ENCODE measurements at regions not wholly inside any gene's neighbourhood (a gene's known extent, or its start where the extent isn't known, plus 50 kb on each side); places are given as distances from the start of the nearest gene placed in this dataset.

DNA sequence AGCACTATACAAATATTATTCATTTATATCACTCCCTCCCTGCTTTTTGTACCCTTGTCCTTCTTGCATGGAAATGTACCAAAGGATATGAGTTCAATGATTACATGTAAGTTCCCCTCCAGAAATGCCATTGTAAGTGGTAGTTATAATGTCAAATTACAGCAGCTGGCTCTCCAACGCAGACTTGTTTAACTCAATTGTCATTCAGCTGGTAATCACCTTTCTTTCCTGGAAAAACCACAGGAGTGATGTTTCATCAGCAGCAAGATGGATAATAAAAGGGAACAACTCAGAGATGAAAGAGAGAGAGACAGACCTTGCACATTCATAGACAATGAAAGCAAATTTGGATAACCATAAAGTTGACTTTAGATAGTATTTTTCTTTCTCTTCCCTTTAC is 578.6 kb upstream of the PBX1 start:
- no peak overlapping the region for H3K4me2 ChIP-seq (ENCODE audit: insufficient read depth, low read length)
- no peaks in the 10 kb centered on the region for H3K27me3 ChIP-seq (ENCODE audit: insufficient read depth, low read length, poor library complexity)
- H3K79me2 ChIP-seq (ENCODE audit: insufficient read depth, low read length) = no peaks in the 10 kb centered on the region
- no peak overlapping the region for H3K27ac ChIP-seq (ENCODE audit: low read length)
- no peak overlapping the region for H3K4me3 ChIP-seq (ENCODE audit: low read depth in 1 of 2, low read length in 2 of 2)
- no peaks in the 10 kb centered on the region for H4K20me1 ChIP-seq (ENCODE audit: insufficient read depth, low read length)
- no peak overlapping the region for H3K9ac ChIP-seq (ENCODE audit: low read depth, low read length)
- ATAC-seq (ENCODE audit: insufficient read depth, low read depth) (no peak), DNase-seq (no peak)
- no peaks in the 10 kb centered on the region for H3K4me1 ChIP-seq (ENCODE audit: insufficient read depth, low read length)
- no peaks in the 10 kb centered on the region for H3K36me3 ChIP-seq (ENCODE audit: insufficient read depth, low read length)
- TF ChIP-seq, protein P1, sequence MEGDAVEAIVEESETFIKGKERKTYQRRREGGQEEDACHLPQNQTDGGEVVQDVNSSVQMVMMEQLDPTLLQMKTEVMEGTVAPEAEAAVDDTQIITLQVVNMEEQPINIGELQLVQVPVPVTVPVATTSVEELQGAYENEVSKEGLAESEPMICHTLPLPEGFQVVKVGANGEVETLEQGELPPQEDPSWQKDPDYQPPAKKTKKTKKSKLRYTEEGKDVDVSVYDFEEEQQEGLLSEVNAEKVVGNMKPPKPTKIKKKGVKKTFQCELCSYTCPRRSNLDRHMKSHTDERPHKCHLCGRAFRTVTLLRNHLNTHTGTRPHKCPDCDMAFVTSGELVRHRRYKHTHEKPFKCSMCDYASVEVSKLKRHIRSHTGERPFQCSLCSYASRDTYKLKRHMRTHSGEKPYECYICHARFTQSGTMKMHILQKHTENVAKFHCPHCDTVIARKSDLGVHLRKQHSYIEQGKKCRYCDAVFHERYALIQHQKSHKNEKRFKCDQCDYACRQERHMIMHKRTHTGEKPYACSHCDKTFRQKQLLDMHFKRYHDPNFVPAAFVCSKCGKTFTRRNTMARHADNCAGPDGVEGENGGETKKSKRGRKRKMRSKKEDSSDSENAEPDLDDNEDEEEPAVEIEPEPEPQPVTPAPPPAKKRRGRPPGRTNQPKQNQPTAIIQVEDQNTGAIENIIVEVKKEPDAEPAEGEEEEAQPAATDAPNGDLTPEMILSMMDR (IDR thresholded peaks at IDR 0.05; ENCODE audit: borderline replicate concordance, extremely low read depth, low read length, poor library complexity, severe bottlenecking) = no peak
- TF ChIP-seq EZH2 (IDR thresholded peaks at IDR 0.05; ENCODE audit: borderline replicate concordance, low read depth, low read length, severe bottlenecking) = no peak
- H2AFZ ChIP-seq (ENCODE audit: low read depth, low read length) = no peak overlapping the region
- no peaks in the 10 kb centered on the region for H3K9me3 ChIP-seq (ENCODE audit: insufficient read depth, low read length, severe bottlenecking)

DNA sequence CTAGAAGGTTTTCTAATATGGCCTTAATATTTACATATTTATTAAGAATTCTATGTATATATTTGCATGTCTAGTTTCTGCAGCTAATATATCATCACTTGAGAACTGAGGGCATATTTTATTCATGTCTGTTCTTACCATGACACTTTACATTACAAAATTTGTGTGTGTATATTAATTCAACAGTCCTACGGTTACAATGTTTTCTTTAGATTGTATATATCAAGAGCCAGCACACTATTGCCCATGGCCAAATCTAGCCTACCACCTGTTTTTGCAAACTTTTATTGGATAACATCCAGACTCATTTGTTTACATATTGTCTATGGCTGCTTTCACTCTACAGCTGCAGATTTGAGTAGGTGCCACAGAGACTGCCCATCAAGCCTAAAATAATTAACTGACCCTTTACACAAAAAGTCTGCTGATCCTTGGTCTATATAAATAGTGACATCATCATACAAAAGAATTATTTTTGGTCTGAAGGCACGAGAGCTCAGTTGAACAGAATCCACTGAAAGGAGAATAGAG is 577.4 kb upstream of the PBX1 start:
- no peak for ATAC-seq (ENCODE audit: insufficient read depth, low read depth)
- Histone ChIP-seq H2AFZ (ENCODE audit: low read depth, low read length) (no peak overlapping the region), H3K4me1 (ENCODE audit: insufficient read depth, low read length) (no peaks in the 10 kb centered on the region)

DNA sequence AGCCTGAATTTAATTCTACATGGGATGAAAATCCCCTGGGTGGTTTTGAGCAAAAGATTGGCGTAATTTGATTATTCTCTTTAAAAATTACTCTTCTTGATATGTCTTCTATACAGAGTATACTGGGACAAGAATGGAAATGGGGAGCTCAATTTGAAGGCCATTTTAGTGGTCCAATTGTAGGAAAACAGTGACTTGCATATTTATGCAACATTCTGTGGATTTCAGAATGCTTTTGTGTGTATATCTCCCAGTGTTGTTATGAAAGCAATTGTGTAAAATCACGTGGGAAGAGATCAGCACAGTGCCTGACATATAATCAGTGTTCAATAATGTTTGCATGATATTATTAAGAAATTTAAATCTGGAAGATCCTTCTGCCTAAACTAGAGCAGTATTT is 575.9 kb upstream of the PBX1 start:
- ATAC-seq (ENCODE audit: insufficient read depth, low read depth) (no peak), DNase-seq (no peak)
- Histone ChIP-seq H3K4me1 (ENCODE audit: insufficient read depth, low read length) (no peaks in the 10 kb centered on the region), H3K36me3 (ENCODE audit: insufficient read depth, low read length) (no peaks in the 10 kb centered on the region), H3K9ac (ENCODE audit: low read depth, low read length) (no peak overlapping the region), H3K4me2 (ENCODE audit: insufficient read depth, low read length) (no peak overlapping the region), H3K79me2 (ENCODE audit: insufficient read depth, low read length) (no peaks in the 10 kb centered on the region), H4K20me1 (ENCODE audit: insufficient read depth, low read length) (no peaks in the 10 kb centered on the region), H3K9me3 (ENCODE audit: insufficient read depth, low read length, severe bottlenecking) (no peaks in the 10 kb centered on the region), H3K27me3 (ENCODE audit: insufficient read depth, low read length, poor library complexity) (no peaks in the 10 kb centered on the region), H3K4me3 (ENCODE audit: low read depth in 1 of 2, low read length in 2 of 2) (no peak overlapping the region), H2AFZ (ENCODE audit: low read depth, low read length) (no peak overlapping the region), H3K27ac (ENCODE audit: low read length) (no peak overlapping the region)
- no peak for TF ChIP-seq EZH2 (IDR thresholded peaks at IDR 0.05; ENCODE audit: borderline replicate concordance, low read depth, low read length, severe bottlenecking)

More for the DNA sequence above, 577.4 kb upstream of the PBX1 start:
- no peaks in the 10 kb centered on the region for H3K36me3 ChIP-seq (ENCODE audit: insufficient read depth, low read length)
- TF ChIP-seq EZH2 (IDR thresholded peaks at IDR 0.05; ENCODE audit: borderline replicate concordance, low read depth, low read length, severe bottlenecking) = no peak
- TF ChIP-seq, protein P1 (IDR thresholded peaks at IDR 0.05; ENCODE audit: borderline replicate concordance, extremely low read depth, low read length, poor library complexity, severe bottlenecking) = no peak
- no peak for DNase-seq
- H3K9ac ChIP-seq (ENCODE audit: low read depth, low read length) = no peak overlapping the region
- no peaks in the 10 kb centered on the region for H3K79me2 ChIP-seq (ENCODE audit: insufficient read depth, low read length)
- H3K27ac ChIP-seq (ENCODE audit: low read length) = no peak overlapping the region
- H3K27me3 ChIP-seq (ENCODE audit: insufficient read depth, low read length, poor library complexity) = no peaks in the 10 kb centered on the region
- H3K4me3 ChIP-seq (ENCODE audit: low read depth in 1 of 2, low read length in 2 of 2) = no peak overlapping the region
- no peaks in the 10 kb centered on the region for H4K20me1 ChIP-seq (ENCODE audit: insufficient read depth, low read length)
- no peak overlapping the region for H3K4me2 ChIP-seq (ENCODE audit: insufficient read depth, low read length)
- no peaks in the 10 kb centered on the region for H3K9me3 ChIP-seq (ENCODE audit: insufficient read depth, low read length, severe bottlenecking)

DNA sequence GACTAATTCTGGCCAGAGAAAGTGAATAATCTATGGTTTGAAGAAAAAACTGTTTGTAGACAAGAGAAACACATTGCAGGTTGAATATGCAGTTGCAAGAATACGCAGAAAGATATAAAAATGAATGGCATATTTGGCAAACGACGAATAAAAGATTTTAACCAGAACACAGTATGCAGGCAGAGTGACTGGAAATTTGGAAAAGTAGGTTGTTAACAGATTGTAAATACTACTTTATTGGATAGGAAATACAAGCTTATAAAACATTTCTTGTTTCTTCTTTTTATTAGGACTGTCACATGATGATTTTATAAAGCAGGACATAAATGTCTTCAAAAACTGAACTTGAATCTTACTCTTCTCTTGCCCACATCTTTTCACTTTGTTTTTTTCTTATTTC is 573.3 kb upstream of the PBX1 start:
- no peaks in the 10 kb centered on the region for H3K27me3 ChIP-seq (ENCODE audit: insufficient read depth, low read length, poor library complexity)
- no peak overlapping the region for H3K9ac ChIP-seq (ENCODE audit: low read depth, low read length)
- H3K36me3 ChIP-seq (ENCODE audit: insufficient read depth, low read length) = no peaks in the 10 kb centered on the region
- H4K20me1 ChIP-seq (ENCODE audit: insufficient read depth, low read length) = no peaks in the 10 kb centered on the region
- no peak overlapping the region for H3K27ac ChIP-seq (ENCODE audit: low read length)
- no peak for ATAC-seq (ENCODE audit: insufficient read depth, low read depth)
- no peaks in the 10 kb centered on the region for H3K79me2 ChIP-seq (ENCODE audit: insufficient read depth, low read length)
- no peaks in the 10 kb centered on the region for H3K4me1 ChIP-seq (ENCODE audit: insufficient read depth, low read length)
- H3K9me3 ChIP-seq (ENCODE audit: insufficient read depth, low read length, severe bottlenecking) = no peaks in the 10 kb centered on the region
- H2AFZ ChIP-seq (ENCODE audit: low read depth, low read length) = no peak overlapping the region
- no peak for DNase-seq
- TF ChIP-seq EZH2 (IDR thresholded peaks at IDR 0.05; ENCODE audit: borderline replicate concordance, low read depth, low read length, severe bottlenecking) = no peak
- no peak overlapping the region for H3K4me2 ChIP-seq (ENCODE audit: insufficient read depth, low read length)
- H3K4me3 ChIP-seq (ENCODE audit: low read depth in 1 of 2, low read length in 2 of 2) = no peak overlapping the region
